ENCODE measurements at regions not wholly inside any gene's neighbourhood (a gene's known extent, or its start where the extent isn't known, plus 50 kb on each side); places are given as distances from the start of the nearest gene placed in this dataset.

GRCh38 chr15:87439090-87439489 is 817.4 kb downstream of the NTRK3 start:
- Histone ChIP-seq H4K20me1 (ENCODE audit: insufficient read depth, low read length) (no peaks in the 10 kb centered on the region), H3K27ac (ENCODE audit: low read length) (no peak overlapping the region), H3K27me3 (ENCODE audit: low read depth, low read length) (no peaks in the 10 kb centered on the region), H3K4me1 (ENCODE audit: low read length) (0 out of 2 replicates have a peak, but pooled peaks cover under 1% of the 10 kb centered on the region), H3K4me3 (ENCODE audit: low read length) (no peak overlapping the region), H3K4me2 (ENCODE audit: low read length) (no peak overlapping the region), H3K9ac (ENCODE audit: low read length) (no peak overlapping the region), H3K9me3 (ENCODE audit: insufficient read depth, low read length) (no peaks in the 10 kb centered on the region), H3K79me2 (ENCODE audit: low read length) (no peaks in the 10 kb centered on the region), H3K36me3 (replicated peaks; ENCODE audit: low read depth, low read length) (no peaks in the 10 kb centered on the region), H2AFZ (ENCODE audit: low read depth, low read length) (no peak overlapping the region)
- no peak for TF ChIP-seq EZH2phosphoT487 (IDR thresholded peaks at IDR 0.05; ENCODE audit: low read depth)
- no peak for TF ChIP-seq CTCF (IDR thresholded peaks at IDR 0.05; ENCODE audit: low read depth, low read length)

GRCh38 chr15:87433871-87434270 is 822.7 kb downstream of the NTRK3 start:
- Histone ChIP-seq H3K4me3 (ENCODE audit: low read length) (no peak overlapping the region), H3K27ac (ENCODE audit: low read length) (no peak overlapping the region)
- no peak for TF ChIP-seq CTCF (IDR thresholded peaks at IDR 0.05; ENCODE audit: low read depth, low read length)
- TF ChIP-seq EZH2phosphoT487 (IDR thresholded peaks at IDR 0.05; ENCODE audit: low read depth), result no peak

GRCh38 chr15:87429754-87430153 is 826.8 kb downstream of the NTRK3 start:
- H3K27me3 ChIP-seq (ENCODE audit: low read depth, low read length), result no peaks in the 10 kb centered on the region
- H3K4me3 ChIP-seq (ENCODE audit: low read length), result no peak overlapping the region
- H3K79me2 ChIP-seq (ENCODE audit: low read length), result no peaks in the 10 kb centered on the region
- peaks cover 6% of the 10 kb centered on the region; the same call in 1 of the 2 replicates for H3K4me1 ChIP-seq (ENCODE audit: low read length)
- H3K9me3 ChIP-seq (ENCODE audit: insufficient read depth, low read length), result no peaks in the 10 kb centered on the region
- TF ChIP-seq EZH2phosphoT487 (IDR thresholded peaks at IDR 0.05; ENCODE audit: low read depth), result no peak
- no peak for TF ChIP-seq CTCF (IDR thresholded peaks at IDR 0.05; ENCODE audit: low read depth, low read length)
- no peak overlapping the region for H2AFZ ChIP-seq (ENCODE audit: low read depth, low read length)
- no peaks in the 10 kb centered on the region for H3K36me3 ChIP-seq (replicated peaks; ENCODE audit: low read depth, low read length)
- no peaks in the 10 kb centered on the region for H4K20me1 ChIP-seq (ENCODE audit: insufficient read depth, low read length)
- H3K4me2 ChIP-seq (ENCODE audit: low read length), result no peak overlapping the region
- no peak overlapping the region for H3K9ac ChIP-seq (ENCODE audit: low read length)
- no peak overlapping the region for H3K27ac ChIP-seq (ENCODE audit: low read length)

More at GRCh38 chr15:87433871-87434270, 822.7 kb downstream of the NTRK3 start:
- H3K9me3 ChIP-seq (ENCODE audit: insufficient read depth, low read length), result no peaks in the 10 kb centered on the region
- H3K36me3 ChIP-seq (replicated peaks; ENCODE audit: low read depth, low read length), result no peaks in the 10 kb centered on the region
- no peak overlapping the region for H3K9ac ChIP-seq (ENCODE audit: low read length)
- no peaks in the 10 kb centered on the region for H4K20me1 ChIP-seq (ENCODE audit: insufficient read depth, low read length)
- H3K79me2 ChIP-seq (ENCODE audit: low read length), result no peaks in the 10 kb centered on the region
- peaks cover 6% of the 10 kb centered on the region; the same call in 1 of the 2 replicates for H3K4me1 ChIP-seq (ENCODE audit: low read length)
- no peak overlapping the region for H2AFZ ChIP-seq (ENCODE audit: low read depth, low read length)
- H3K27me3 ChIP-seq (ENCODE audit: low read depth, low read length), result no peaks in the 10 kb centered on the region
- H3K4me2 ChIP-seq (ENCODE audit: low read length), result no peak overlapping the region

- Histone ChIP-seq H3K27me3 (ENCODE audit: low read depth, low read length) (no peaks in the 10 kb centered on the region), H3K9ac (ENCODE audit: low read length) (no peak overlapping the region), H3K4me1 (ENCODE audit: low read length) (no peaks in the 10 kb centered on the region), H3K79me2 (ENCODE audit: low read length) (no peaks in the 10 kb centered on the region), H3K4me2 (ENCODE audit: low read length) (no peak overlapping the region), H2AFZ (ENCODE audit: low read depth, low read length) (no peak overlapping the region), H4K20me1 (ENCODE audit: insufficient read depth, low read length) (no peaks in the 10 kb centered on the region), H3K27ac (ENCODE audit: low read length) (no peak overlapping the region), H3K4me3 (ENCODE audit: low read length) (no peak overlapping the region), H3K9me3 (ENCODE audit: insufficient read depth, low read length) (no peaks in the 10 kb centered on the region), H3K36me3 (replicated peaks; ENCODE audit: low read depth, low read length) (no peaks in the 10 kb centered on the region)
- TF ChIP-seq CTCF (IDR thresholded peaks at IDR 0.05; ENCODE audit: low read depth, low read length), result no peak
- no peak for TF ChIP-seq EZH2phosphoT487 (IDR thresholded peaks at IDR 0.05; ENCODE audit: low read depth)
Observed at GRCh38 chr15:87420017-87420416, 836.5 kb downstream of the NTRK3 start.
